ENCODE measurements at regions not wholly inside any gene's neighbourhood (a gene's known extent, or its start where the extent isn't known, plus 50 kb on each side); places are given as distances from the start of the nearest gene placed in this dataset.

DNA sequence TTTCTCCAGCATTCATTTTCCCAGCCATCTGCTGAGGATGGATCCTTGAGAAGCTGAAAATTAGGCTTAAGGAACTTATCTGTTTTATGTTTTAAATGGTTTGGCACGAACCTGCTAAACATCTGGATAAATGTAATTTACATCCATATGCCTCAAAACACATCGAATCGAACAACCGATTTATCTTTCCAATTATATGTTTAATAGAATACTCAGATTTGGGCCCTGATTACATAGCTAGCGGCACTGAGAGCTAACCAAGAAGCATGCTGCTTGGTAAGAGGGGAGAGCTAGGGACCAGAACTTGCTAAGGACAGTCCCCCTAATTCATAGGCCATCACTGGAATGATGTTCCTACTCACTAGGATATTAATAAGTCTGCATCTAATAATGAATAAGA is 144.4 kb downstream of the BUB3 start:
- ATAC-seq (no peak), DNase-seq (no peak)
- no peaks in the 10 kb centered on the region for H3K4me1 Mint-ChIP-seq (ENCODE audit: low read depth)
- no peaks in the 10 kb centered on the region for H3K9me3 Mint-ChIP-seq (ENCODE audit: insufficient read depth)
- ChIA-PET POLR2A (no interaction called here), CTCF (interaction anchor here (0.5 kb wide), 1 partner anchor 1202 kb away, joined by 3 read pairs; no protein-coding TSS in a partner anchor)
- H3K4me3 Mint-ChIP-seq = no peak overlapping the region
- H3K27ac Mint-ChIP-seq = no peak overlapping the region
- H3K36me3 Mint-ChIP-seq (ENCODE audit: low read depth) = no peaks in the 10 kb centered on the region
- H3K27me3 Mint-ChIP-seq (ENCODE audit: low read depth) = no peaks in the 10 kb centered on the region

DNA sequence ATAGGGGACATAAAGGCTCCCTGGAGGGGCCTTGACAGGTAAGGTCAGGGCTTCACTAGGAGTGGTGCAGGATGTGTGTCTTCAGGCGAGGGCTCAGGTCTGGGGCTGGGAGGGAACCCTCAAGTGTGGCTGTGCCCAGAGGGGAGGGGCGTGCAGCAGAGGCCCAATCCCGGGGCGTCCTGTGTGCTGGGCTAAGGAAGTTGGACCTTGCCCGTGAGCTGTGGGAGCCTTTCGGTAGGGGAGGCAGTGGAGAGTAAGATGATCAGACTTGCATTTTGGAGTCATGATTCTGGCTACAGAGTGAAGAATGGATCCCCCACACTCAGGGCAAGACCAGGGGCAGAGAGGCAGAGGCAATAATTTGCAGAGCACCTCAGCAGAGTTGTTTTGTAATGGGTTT is 145.4 kb downstream of the BUB3 start:
- Mint-ChIP-seq H3K4me3 (no peak overlapping the region), H3K36me3 (ENCODE audit: low read depth) (no peaks in the 10 kb centered on the region), H3K27me3 (ENCODE audit: low read depth) (no peaks in the 10 kb centered on the region), H3K27ac (no peak overlapping the region), H3K4me1 (ENCODE audit: low read depth) (no peaks in the 10 kb centered on the region), H3K9me3 (ENCODE audit: insufficient read depth) (no peaks in the 10 kb centered on the region)
- ChIA-PET POLR2A (no interaction called here), CTCF (no interaction called here)
- no peak for DNase-seq
- no peak for ATAC-seq

DNA sequence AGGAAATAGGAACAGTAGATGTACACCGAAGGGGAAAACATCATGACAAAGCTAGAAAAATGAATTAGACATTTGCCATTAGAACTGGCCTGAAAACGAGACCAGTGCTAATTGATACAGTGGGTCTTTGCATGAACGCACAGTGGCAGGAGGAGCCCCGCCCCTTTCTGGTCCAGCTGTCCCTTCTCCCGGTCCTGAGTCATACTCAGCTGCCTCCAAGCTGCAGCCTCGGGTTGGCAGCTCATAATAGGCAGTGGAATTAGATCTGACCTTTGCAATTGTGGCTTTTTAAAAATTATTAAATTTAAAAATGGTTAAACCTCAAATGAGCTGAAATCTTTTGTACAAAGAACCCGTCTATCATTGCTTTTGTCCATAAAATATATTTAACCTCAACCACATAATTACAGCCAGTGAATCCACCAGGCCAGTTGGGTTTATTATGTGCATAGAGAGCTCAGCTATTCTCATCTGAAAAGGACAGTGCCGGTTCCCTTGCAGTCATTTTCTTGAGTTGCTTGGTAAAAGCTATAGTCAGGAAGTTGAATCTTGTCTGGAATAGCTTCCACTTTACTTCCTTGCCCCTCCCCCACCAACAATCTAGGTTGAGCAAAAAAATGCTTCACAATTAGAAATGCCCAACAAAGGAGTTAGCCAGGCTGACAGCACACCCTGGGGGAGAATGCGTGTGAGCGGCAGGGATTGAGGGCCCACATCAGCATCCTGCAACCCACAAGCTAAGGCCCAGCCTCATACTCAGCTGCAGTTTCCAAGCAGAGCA is 147.1 kb downstream of the BUB3 start:
- Mint-ChIP-seq H3K4me1 (ENCODE audit: low read depth) (no peaks in the 10 kb centered on the region), H3K27me3 (ENCODE audit: low read depth) (no peaks in the 10 kb centered on the region), H3K36me3 (ENCODE audit: low read depth) (no peaks in the 10 kb centered on the region), H3K27ac (no peak overlapping the region), H3K4me3 (no peak overlapping the region), H3K9me3 (ENCODE audit: insufficient read depth) (no peaks in the 10 kb centered on the region)
- CTCF ChIA-PET = no interaction called here
- POLR2A ChIA-PET = no interaction called here
- no peak for ATAC-seq
- no peak for DNase-seq

DNA sequence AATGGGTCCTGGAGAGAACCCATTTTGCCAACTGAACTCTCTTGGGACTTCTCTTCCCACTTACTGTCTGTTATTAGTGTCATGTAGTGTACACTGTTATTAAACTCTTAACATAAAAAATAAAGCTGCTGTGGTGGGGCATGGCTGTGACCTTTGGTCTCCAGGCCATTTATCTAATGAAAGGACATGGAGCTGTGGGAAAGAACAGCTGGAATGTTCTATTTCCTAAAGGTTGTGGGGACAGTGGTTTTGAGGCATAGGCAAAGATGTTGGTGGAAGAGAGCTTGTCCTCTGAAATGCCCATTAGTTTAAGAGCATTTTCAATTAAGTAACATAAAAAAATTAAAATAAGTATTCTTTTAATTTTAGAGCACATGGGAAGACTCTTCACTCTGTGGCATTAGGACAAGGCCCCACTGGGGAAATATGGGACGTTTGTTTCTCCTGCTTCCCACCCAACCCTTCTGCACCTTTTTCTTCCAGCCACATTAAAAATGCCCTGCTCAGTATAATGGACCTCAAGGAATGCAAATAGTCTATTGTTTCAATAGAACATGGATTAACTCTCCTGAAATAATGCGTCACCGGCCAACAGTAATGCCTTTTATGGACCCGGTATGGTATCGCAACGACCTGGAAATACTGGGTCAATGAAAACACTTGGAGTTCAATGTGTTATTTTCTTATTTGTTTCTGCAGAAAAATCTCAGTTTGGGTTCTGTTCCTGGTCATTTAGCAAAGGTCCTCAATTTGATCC is 149.6 kb downstream of the BUB3 start:
- ChIA-PET POLR2A (no interaction called here), CTCF (no interaction called here)
- no peaks in the 10 kb centered on the region for H3K36me3 Mint-ChIP-seq (ENCODE audit: low read depth)
- no peaks in the 10 kb centered on the region for H3K27me3 Mint-ChIP-seq (ENCODE audit: low read depth)
- no peak overlapping the region for H3K27ac Mint-ChIP-seq
- no peak for ATAC-seq
- no peak for DNase-seq
- no peaks in the 10 kb centered on the region for H3K4me1 Mint-ChIP-seq (ENCODE audit: low read depth)
- H3K4me3 Mint-ChIP-seq = no peak overlapping the region
- no peaks in the 10 kb centered on the region for H3K9me3 Mint-ChIP-seq (ENCODE audit: insufficient read depth)

DNA sequence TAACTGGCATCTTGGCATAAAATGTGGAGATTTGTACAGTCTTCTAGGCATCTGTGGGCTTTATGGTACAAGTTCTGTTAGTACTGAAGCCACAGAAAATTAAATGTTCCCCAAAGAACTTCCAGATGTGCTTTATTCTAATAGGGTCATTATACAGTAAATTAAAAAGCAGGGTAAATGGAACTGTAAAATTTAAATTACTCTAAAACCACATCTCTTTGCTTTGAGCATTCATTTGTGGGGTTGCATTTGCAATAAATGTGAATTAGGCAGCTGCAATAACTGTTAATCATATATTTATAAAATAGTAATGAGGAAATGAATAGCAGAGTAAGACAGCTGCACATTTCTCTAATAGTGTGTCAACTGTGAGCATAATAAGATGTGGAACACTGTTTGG is 151.5 kb downstream of the BUB3 start:
- Mint-ChIP-seq H3K9me3 (ENCODE audit: insufficient read depth) (no peaks in the 10 kb centered on the region), H3K4me1 (ENCODE audit: low read depth) (no peaks in the 10 kb centered on the region), H3K27ac (no peak overlapping the region), H3K36me3 (ENCODE audit: low read depth) (no peaks in the 10 kb centered on the region), H3K4me3 (no peak overlapping the region), H3K27me3 (ENCODE audit: low read depth) (no peaks in the 10 kb centered on the region)
- DNase-seq (no peak), ATAC-seq (no peak)
- CTCF ChIA-PET = no interaction called here
- POLR2A ChIA-PET = no interaction called here

DNA sequence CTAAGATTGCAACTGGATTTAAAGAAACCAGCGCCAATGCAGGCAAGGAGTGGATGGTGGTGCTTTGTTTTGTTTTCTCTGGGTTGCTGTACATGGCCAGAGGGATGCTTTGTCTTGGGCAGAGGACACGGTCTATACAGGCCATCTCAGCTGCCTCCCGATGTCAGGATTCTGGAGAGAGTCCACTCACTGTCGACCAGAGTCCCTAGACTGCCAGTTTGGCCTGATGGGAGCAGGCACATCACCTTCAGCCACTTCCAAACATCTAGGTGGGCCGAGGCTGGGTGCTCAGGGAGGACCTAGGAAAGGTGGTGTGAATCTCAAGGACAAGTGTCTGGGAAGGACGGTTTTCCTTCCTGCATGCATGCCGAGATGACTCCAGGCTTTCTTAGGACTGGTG is 152.1 kb downstream of the BUB3 start:
- POLR2A ChIA-PET = no interaction called here
- DNase-seq = no peak
- no peak for ATAC-seq
- no peaks in the 10 kb centered on the region for H3K9me3 Mint-ChIP-seq (ENCODE audit: insufficient read depth)
- H3K4me1 Mint-ChIP-seq (ENCODE audit: low read depth) = no peaks in the 10 kb centered on the region
- CTCF ChIA-PET = no interaction called here
- H3K4me3 Mint-ChIP-seq = no peak overlapping the region
- no peak overlapping the region for H3K27ac Mint-ChIP-seq
- H3K36me3 Mint-ChIP-seq (ENCODE audit: low read depth) = no peaks in the 10 kb centered on the region
- H3K27me3 Mint-ChIP-seq (ENCODE audit: low read depth) = no peaks in the 10 kb centered on the region

DNA sequence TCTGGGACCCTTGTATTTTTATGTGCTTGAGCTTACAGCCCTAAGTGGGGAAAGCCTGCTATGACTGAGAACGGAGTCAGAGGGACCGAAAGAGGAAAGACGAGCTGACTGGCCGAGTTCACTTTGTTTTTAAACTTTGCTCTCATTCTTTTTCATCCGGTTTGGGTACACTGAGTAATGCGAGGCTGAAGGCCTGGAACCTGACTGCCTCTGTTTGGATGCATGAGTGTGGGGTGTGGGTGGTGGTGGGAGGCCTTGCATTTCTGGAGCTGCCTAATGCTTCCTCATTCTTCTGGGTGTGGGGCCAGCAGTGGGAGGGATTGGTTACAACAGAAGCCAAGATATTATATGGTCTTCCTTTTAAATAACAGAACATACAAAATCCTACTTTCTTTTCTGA is 155.5 kb downstream of the BUB3 start:
- ATAC-seq (no peak), DNase-seq (no peak)

DNA sequence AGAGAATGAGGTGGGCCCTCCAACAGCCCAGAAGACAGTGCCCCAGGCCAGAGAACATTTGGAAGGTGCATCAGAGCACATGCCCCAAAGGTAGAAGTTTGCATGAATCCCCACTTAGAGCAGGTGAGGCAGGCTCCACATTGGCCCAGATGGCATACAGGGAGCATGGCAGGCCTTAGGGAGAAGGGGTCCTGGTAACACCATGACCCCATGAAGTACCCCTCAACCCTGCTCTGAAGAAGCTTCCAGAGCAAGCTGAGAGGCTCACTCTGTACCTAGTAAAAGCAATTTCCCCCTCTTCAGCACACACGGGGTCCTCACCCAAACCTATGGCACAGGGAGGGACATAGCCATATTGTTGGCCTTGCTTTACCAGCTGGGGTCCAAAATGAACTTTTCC is 162.6 kb downstream of the BUB3 start:
- no peak for ATAC-seq
- no peaks in the 10 kb centered on the region for H3K4me1 Mint-ChIP-seq (ENCODE audit: low read depth)
- no peaks in the 10 kb centered on the region for H3K27me3 Mint-ChIP-seq (ENCODE audit: low read depth)
- no peak overlapping the region for H3K27ac Mint-ChIP-seq
- no peak overlapping the region for H3K4me3 Mint-ChIP-seq
- CTCF ChIA-PET = no interaction called here
- no peaks in the 10 kb centered on the region for H3K36me3 Mint-ChIP-seq (ENCODE audit: low read depth)
- no peak for DNase-seq
- H3K9me3 Mint-ChIP-seq (ENCODE audit: insufficient read depth) = no peaks in the 10 kb centered on the region
- POLR2A ChIA-PET = no interaction called here

More for the DNA sequence above, 155.5 kb downstream of the BUB3 start:
- Mint-ChIP-seq H3K36me3 (ENCODE audit: low read depth) (no peaks in the 10 kb centered on the region), H3K9me3 (ENCODE audit: insufficient read depth) (no peaks in the 10 kb centered on the region), H3K27ac (no peak overlapping the region), H3K4me3 (no peak overlapping the region), H3K27me3 (ENCODE audit: low read depth) (no peaks in the 10 kb centered on the region), H3K4me1 (ENCODE audit: low read depth) (no peaks in the 10 kb centered on the region)
- ChIA-PET POLR2A (no interaction called here), CTCF (no interaction called here)

DNA sequence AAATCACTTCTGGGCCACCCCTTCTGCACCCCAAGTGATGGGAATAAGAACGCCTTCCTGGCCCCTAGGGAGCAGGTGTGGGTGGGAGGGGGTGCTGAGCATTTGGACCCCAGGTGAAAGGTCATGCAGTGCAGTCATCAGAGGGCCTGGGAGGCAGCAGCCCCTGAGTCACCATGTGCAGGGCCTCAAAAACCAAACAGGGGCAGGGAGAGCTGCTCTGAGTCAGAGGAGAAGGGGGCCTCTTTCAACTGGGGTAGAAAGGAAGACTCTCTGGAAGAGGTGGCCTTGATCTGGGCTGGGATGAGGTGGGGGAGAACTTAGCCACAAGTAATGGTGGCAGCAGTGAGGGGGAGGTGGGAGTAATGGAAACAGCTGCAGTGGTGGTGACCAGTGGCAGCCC is 164.3 kb downstream of the BUB3 start:
- ChIA-PET POLR2A (no interaction called here), CTCF (no interaction called here)
- H3K4me1 Mint-ChIP-seq (ENCODE audit: low read depth) = no peaks in the 10 kb centered on the region
- no peak overlapping the region for H3K27ac Mint-ChIP-seq
- DNase-seq (no peak), ATAC-seq (no peak)
- no peak overlapping the region for H3K4me3 Mint-ChIP-seq
- no peaks in the 10 kb centered on the region for H3K9me3 Mint-ChIP-seq (ENCODE audit: insufficient read depth)
- no peaks in the 10 kb centered on the region for H3K36me3 Mint-ChIP-seq (ENCODE audit: low read depth)
- no peaks in the 10 kb centered on the region for H3K27me3 Mint-ChIP-seq (ENCODE audit: low read depth)

DNA sequence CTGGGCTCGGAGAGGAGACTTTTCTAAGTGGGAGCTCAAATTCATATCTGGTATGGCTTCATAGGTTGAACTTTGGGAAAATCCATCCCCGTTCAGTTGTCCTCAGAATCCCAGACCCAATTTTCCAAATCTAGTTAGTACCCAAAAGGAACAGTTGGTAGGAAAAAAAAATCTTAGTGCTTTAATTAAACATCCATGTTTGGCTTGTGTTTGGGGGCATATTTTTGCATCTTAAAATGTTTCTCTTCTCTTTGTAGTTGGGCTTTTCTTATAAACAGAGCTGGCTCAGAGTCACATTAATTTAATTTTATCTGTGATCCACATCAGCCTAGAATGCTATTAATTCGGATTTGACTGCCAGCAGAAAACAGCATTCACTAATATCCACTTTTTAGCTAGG is 165.9 kb downstream of the BUB3 start:
- Mint-ChIP-seq H3K27me3 (ENCODE audit: low read depth) (no peaks in the 10 kb centered on the region), H3K4me1 (ENCODE audit: low read depth) (no peaks in the 10 kb centered on the region), H3K36me3 (ENCODE audit: low read depth) (no peaks in the 10 kb centered on the region), H3K4me3 (no peak overlapping the region), H3K27ac (no peak overlapping the region), H3K9me3 (ENCODE audit: insufficient read depth) (no peaks in the 10 kb centered on the region)
- DNase-seq (no peak), ATAC-seq (no peak)
- CTCF ChIA-PET = no interaction called here
- POLR2A ChIA-PET = no interaction called here

DNA sequence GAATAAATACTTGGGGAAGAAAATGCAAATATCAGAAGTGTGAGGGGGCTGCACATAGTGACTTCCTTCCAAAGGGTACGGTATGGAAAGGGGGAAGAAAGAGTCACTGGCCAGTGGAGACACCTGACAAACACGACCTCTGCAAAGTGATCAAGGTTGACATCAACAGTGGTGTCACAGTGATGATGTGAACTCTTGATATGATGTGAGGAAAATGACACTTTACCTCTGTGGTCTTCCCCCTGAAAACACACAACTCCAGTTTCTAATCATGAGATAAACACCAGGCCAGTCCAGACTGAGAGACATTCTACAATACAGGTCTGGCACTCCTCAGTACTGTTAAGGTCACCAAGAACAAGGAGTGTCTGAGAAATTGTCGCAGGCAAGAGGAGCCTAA is 169.7 kb downstream of the BUB3 start:
- ATAC-seq (no peak), DNase-seq (no peak)
- ChIA-PET CTCF (no interaction called here), POLR2A (no interaction called here)
- H3K36me3 Mint-ChIP-seq (ENCODE audit: low read depth) = no peaks in the 10 kb centered on the region
- H3K27ac Mint-ChIP-seq = no peak overlapping the region
- H3K4me3 Mint-ChIP-seq = no peak overlapping the region
- no peaks in the 10 kb centered on the region for H3K9me3 Mint-ChIP-seq (ENCODE audit: insufficient read depth)
- no peaks in the 10 kb centered on the region for H3K4me1 Mint-ChIP-seq (ENCODE audit: low read depth)
- no peaks in the 10 kb centered on the region for H3K27me3 Mint-ChIP-seq (ENCODE audit: low read depth)

DNA sequence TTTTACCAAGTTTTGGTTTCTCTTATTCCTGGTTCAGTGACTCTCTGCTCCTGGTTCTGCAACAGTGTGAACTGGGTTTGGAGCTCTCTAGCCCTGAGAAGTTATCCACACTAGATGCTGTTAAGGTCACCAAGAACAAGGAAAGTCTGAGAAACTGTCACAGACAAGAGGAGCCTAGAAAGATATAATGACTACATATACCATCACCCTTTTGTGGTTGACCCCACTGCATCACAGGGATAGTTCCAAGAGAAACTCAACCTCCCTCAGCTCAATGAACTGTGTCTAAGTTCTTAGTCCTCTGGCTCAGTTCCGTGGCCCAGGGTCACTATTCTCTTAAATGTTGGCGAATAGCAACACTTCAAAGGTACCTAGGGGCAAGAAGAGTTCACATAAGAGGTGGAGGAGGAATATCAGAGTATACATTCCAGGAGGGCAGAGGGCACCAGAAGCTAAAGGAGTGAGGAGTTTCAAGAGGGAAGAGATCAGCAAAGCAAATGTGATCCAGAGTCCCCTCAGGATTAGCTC is 171.5 kb downstream of the BUB3 start:
- CTCF ChIA-PET = no interaction called here
- no peak for ATAC-seq
- POLR2A ChIA-PET = no interaction called here
- no peak overlapping the region for H3K27ac Mint-ChIP-seq
- no peaks in the 10 kb centered on the region for H3K36me3 Mint-ChIP-seq (ENCODE audit: low read depth)
- no peak overlapping the region for H3K4me3 Mint-ChIP-seq
- no peaks in the 10 kb centered on the region for H3K4me1 Mint-ChIP-seq (ENCODE audit: low read depth)
- H3K9me3 Mint-ChIP-seq (ENCODE audit: insufficient read depth) = no peaks in the 10 kb centered on the region
- H3K27me3 Mint-ChIP-seq (ENCODE audit: low read depth) = no peaks in the 10 kb centered on the region
- DNase-seq = no peak

Data from activated CD8-positive, alpha-beta T cell treated with anti-CD3 and anti-CD28 coated beads, Interleukin-2, amount 10 ng/mL, durations not matched to agents 7 days and 5 days (primary cell).